ENCODE measurements at regions not wholly inside any gene's neighbourhood (a gene's known extent, or its start where the extent isn't known, plus 50 kb on each side); places are given as distances from the start of the nearest gene placed in this dataset.

DNA sequence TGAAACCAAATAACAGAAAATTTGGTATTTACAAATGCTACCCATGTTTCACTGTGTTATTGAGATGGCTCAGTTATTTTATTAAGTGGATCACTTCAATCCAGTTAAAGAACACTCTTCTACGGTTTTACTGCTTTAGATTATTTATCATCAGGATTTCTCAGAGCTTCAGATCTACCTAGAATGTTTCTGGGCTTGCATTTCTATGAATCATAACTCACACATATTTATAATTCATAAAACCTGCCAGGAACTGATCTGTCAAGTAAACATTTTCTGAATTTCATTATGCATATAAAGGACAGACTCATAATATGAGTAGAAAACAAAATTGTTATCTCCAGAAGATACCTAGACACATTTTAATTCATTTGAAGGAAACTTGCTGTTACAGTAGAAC lies 1172.3 kb upstream of the LRRTM3 start:
- H3K4me1 Mint-ChIP-seq, result no peaks in the 10 kb centered on the region
- Histone ChIP-seq H3K36me3 (ENCODE audit: control insufficient read depth, insufficient read depth, low read length) (no peaks in the 10 kb centered on the region), H3K27me3 (ENCODE audit: control insufficient read depth, insufficient read depth, low read length) (no peaks in the 10 kb centered on the region), H3K27ac (ENCODE audit: low read length) (no peak overlapping the region), H3K9me3 (ENCODE audit: control insufficient read depth, insufficient read depth, low read length) (no peaks in the 10 kb centered on the region), H3K4me1 (ENCODE audit: control insufficient read depth, insufficient read depth, low read length) (no peaks in the 10 kb centered on the region), H3K4me3 (ENCODE audit: low read length) (no peak overlapping the region)
- ATAC-seq, result no peak
- peaks cover 12 to 16% of the 10 kb centered on the region in 2 donors for H3K9me3 Mint-ChIP-seq
- H3K27me3 Mint-ChIP-seq (ENCODE audit: low read depth in 2 of 2), result no peaks in the 10 kb centered on the region
- intact Hi-C loops (cut with micrococcal nuclease), result no loop called here
- H3K27ac Mint-ChIP-seq, result no peak overlapping the region
- H3K36me3 Mint-ChIP-seq, result peaks cover 15% of the 10 kb centered on the region
- H3K4me3 Mint-ChIP-seq, result no peak overlapping the region
- DNase-seq, result no peak
- TF ChIP-seq, protein P1, sequence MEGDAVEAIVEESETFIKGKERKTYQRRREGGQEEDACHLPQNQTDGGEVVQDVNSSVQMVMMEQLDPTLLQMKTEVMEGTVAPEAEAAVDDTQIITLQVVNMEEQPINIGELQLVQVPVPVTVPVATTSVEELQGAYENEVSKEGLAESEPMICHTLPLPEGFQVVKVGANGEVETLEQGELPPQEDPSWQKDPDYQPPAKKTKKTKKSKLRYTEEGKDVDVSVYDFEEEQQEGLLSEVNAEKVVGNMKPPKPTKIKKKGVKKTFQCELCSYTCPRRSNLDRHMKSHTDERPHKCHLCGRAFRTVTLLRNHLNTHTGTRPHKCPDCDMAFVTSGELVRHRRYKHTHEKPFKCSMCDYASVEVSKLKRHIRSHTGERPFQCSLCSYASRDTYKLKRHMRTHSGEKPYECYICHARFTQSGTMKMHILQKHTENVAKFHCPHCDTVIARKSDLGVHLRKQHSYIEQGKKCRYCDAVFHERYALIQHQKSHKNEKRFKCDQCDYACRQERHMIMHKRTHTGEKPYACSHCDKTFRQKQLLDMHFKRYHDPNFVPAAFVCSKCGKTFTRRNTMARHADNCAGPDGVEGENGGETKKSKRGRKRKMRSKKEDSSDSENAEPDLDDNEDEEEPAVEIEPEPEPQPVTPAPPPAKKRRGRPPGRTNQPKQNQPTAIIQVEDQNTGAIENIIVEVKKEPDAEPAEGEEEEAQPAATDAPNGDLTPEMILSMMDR (IDR thresholded peaks at IDR 0.05), result no peak
- WGBS (ENCODE audit: insufficient coverage), result no CpG with 5 or more reads among the region's 1 CpG

DNA sequence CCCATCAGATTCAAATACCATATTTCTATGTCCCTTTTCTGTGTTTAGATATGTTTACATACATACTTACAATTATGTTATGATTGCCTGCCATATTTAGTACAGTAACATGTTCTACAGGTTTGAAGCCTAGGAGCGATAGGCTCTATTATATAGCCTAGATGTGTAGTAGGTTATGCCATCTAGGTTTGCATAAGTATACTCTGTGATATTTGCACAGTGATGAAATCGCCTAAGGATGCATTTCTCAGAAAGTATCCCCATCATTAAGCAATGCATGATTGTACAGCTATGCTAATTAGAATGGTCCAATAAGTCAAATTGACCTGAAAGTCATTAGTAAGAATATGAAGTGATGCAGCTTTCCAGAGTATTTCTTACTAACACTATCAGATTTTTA lies 1171.7 kb upstream of the LRRTM3 start:
- no peak for DNase-seq
- Mint-ChIP-seq H3K36me3 (peaks cover 9% of the 10 kb centered on the region), H3K27me3 (ENCODE audit: low read depth in 2 of 2) (no peaks in the 10 kb centered on the region)

DNA sequence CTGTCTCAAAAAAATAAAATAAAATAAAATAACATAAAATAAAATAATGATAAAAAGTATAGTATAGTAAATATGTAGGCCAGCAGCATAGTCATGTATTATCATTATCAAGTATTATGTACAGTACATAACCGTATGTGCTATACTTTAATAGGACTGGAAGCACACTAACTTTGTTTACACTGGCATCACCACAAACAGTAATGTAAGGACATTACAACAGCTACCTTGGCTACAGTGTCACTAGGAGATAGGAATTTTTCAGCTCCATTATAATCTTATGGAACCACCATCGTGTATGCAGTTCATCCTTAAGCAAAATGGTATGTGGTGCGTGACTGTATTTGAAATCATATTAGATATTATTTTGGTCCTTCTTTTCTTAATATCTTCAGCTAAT lies 1163.5 kb upstream of the LRRTM3 start:
- H3K4me3 Mint-ChIP-seq, result no peak overlapping the region
- H3K36me3 Mint-ChIP-seq, result no peaks in the 10 kb centered on the region
- H3K27me3 ChIP-seq (ENCODE audit: control insufficient read depth, insufficient read depth, low read length), result no peaks in the 10 kb centered on the region
- DNase-seq (no peak), ATAC-seq (no peak)
- 100% methylated on average over 1 of the region's 3 CpGs for WGBS (ENCODE audit: insufficient coverage)
- no peaks in the 10 kb centered on the region for H3K27me3 Mint-ChIP-seq (ENCODE audit: low read depth in 2 of 2)
- H3K27ac ChIP-seq (ENCODE audit: low read length), result no peak overlapping the region
- H3K4me1 ChIP-seq (ENCODE audit: control insufficient read depth, insufficient read depth, low read length), result no peaks in the 10 kb centered on the region
- intact Hi-C loops (cut with micrococcal nuclease), result no loop called here
- no peak overlapping the region for H3K27ac Mint-ChIP-seq
- peaks cover 5 to 15% of the 10 kb centered on the region in 2 donors for H3K9me3 Mint-ChIP-seq
- H3K4me3 ChIP-seq (ENCODE audit: low read length), result no peak overlapping the region
- H3K9me3 ChIP-seq (ENCODE audit: control insufficient read depth, insufficient read depth, low read length), result no peaks in the 10 kb centered on the region
- H3K36me3 ChIP-seq (ENCODE audit: control insufficient read depth, insufficient read depth, low read length), result no peaks in the 10 kb centered on the region
- no peaks in the 10 kb centered on the region for H3K4me1 Mint-ChIP-seq
- TF ChIP-seq, protein P1 (IDR thresholded peaks at IDR 0.05), result no peak

More for the DNA sequence above, 1171.7 kb upstream of the LRRTM3 start:
- TF ChIP-seq, protein P1 (IDR thresholded peaks at IDR 0.05), result no peak
- H3K36me3 ChIP-seq (ENCODE audit: control insufficient read depth, insufficient read depth, low read length), result no peaks in the 10 kb centered on the region
- Mint-ChIP-seq H3K4me1 (no peaks in the 10 kb centered on the region), H3K9me3 (peaks cover 12 to 18% of the 10 kb centered on the region in 2 donors), H3K4me3 (no peak overlapping the region), H3K27ac (no peak overlapping the region)
- no peak overlapping the region for H3K4me3 ChIP-seq (ENCODE audit: low read length)
- ATAC-seq, result no peak
- no peaks in the 10 kb centered on the region for H3K9me3 ChIP-seq (ENCODE audit: control insufficient read depth, insufficient read depth, low read length)
- H3K27ac ChIP-seq (ENCODE audit: low read length), result no peak overlapping the region
- WGBS (ENCODE audit: insufficient coverage), result 0% methylated on average over 1 of the region's 2 CpGs
- H3K4me1 ChIP-seq (ENCODE audit: control insufficient read depth, insufficient read depth, low read length), result no peaks in the 10 kb centered on the region
- no peaks in the 10 kb centered on the region for H3K27me3 ChIP-seq (ENCODE audit: control insufficient read depth, insufficient read depth, low read length)
- intact Hi-C loops (cut with micrococcal nuclease), result no loop called here

DNA sequence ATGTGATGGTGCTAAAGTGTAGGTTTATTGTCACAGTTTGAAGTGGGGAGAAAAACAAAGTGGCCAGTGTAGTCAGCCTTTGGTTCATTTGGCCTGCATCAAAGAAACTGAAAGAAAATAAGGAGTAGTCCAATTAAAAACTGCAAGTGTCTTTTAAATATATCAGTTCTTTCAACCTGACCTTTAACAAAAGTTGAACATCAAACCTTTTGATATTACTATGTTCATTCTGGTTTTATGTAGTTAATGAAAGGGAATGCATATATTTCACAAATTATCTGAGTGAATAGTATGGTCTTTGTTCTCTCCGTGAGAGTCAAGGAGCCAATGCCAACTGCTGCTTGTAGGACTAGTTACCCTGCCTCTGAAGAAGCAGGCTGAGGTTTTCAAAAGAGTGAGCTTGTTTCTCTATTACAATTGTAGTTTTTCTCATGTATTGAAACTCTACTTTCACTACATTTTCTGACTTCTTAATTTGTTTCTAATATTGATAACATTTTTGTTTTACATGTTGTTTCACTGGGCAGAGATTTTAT lies 1160.8 kb upstream of the LRRTM3 start:
- Histone ChIP-seq H3K27me3 (ENCODE audit: control insufficient read depth, insufficient read depth, low read length) (no peaks in the 10 kb centered on the region), H3K4me3 (ENCODE audit: low read length) (no peak overlapping the region), H3K9me3 (ENCODE audit: control insufficient read depth, insufficient read depth, low read length) (no peaks in the 10 kb centered on the region), H3K36me3 (ENCODE audit: control insufficient read depth, insufficient read depth, low read length) (no peaks in the 10 kb centered on the region), H3K4me1 (ENCODE audit: control insufficient read depth, insufficient read depth, low read length) (no peaks in the 10 kb centered on the region), H3K27ac (ENCODE audit: low read length) (no peak overlapping the region)
- H3K27ac Mint-ChIP-seq, result no peak overlapping the region
- no peaks in the 10 kb centered on the region for H3K27me3 Mint-ChIP-seq (ENCODE audit: low read depth in 2 of 2)
- no peak for ATAC-seq
- 82% methylated on average over 1 of the region's 1 CpG for WGBS (ENCODE audit: insufficient coverage)
- H3K4me3 Mint-ChIP-seq, result no peak overlapping the region
- H3K4me1 Mint-ChIP-seq, result no peaks in the 10 kb centered on the region
- TF ChIP-seq, protein P1 (IDR thresholded peaks at IDR 0.05), result no peak
- peaks cover 6 to 9% of the 10 kb centered on the region in 2 donors for H3K9me3 Mint-ChIP-seq
- no peaks in the 10 kb centered on the region for H3K36me3 Mint-ChIP-seq
- intact Hi-C loops (cut with micrococcal nuclease), result no loop called here
- DNase-seq, result no peak

Measured in natural killer cell (primary cell).